ENCODE measurements at regions not wholly inside any gene's neighbourhood (a gene's known extent, or its start where the extent isn't known, plus 50 kb on each side); places are given as distances from the start of the nearest gene placed in this dataset.

- no peak overlapping the region for H3K4me2 ChIP-seq (ENCODE audit: low read length)
- H3K79me2 ChIP-seq (ENCODE audit: insufficient read depth, low read length): no peaks in the 10 kb centered on the region
- no peaks in the 10 kb centered on the region for H3K9me2 ChIP-seq (ENCODE audit: low read depth, low read length)
- no peak overlapping the region for H3K9ac ChIP-seq (ENCODE audit: low read length)
- no peaks in the 10 kb centered on the region for H3K4me1 ChIP-seq (ENCODE audit: insufficient read depth, low read length, severe bottlenecking)
- no peak overlapping the region for H3K4me3 ChIP-seq (ENCODE audit: low read depth, low read length, poor library complexity, severe bottlenecking)
- no peaks in the 10 kb centered on the region for H3K9me3 ChIP-seq (ENCODE audit: low read length)
- no peak overlapping the region for H3K27ac ChIP-seq (ENCODE audit: low read depth, low read length, poor library complexity, severe bottlenecking)
- TF ChIP-seq EZH2 (IDR thresholded peaks at IDR 0.05; ENCODE audit: borderline replicate concordance, low read length): no peak
- no peak for TF ChIP-seq CTCF (IDR thresholded peaks at IDR 0.05; ENCODE audit: low read length)
- H2AFZ ChIP-seq (ENCODE audit: low read length): no peak overlapping the region
- H3K27me3 ChIP-seq (ENCODE audit: insufficient read depth, low read length): no peaks in the 10 kb centered on the region
- no peaks in the 10 kb centered on the region for H3F3A ChIP-seq (ENCODE audit: insufficient read depth, low read length)
- H3K36me3 ChIP-seq (ENCODE audit: insufficient read depth, low read length): no peaks in the 10 kb centered on the region
- no peaks in the 10 kb centered on the region for H4K20me1 ChIP-seq (ENCODE audit: insufficient read depth, low read length)
Observed at GRCh38 chr2:172329774-172330671, 97.4 kb upstream of the ITGA6 start.

GRCh38 chr2:172332507-172332906, 94.9 kb upstream of the ITGA6 start:
- H3K4me2 ChIP-seq (ENCODE audit: low read length): no peak overlapping the region
- H3K27me3 ChIP-seq (ENCODE audit: insufficient read depth, low read length): no peaks in the 10 kb centered on the region
- no peaks in the 10 kb centered on the region for H3K36me3 ChIP-seq (ENCODE audit: insufficient read depth, low read length)
- H3K79me2 ChIP-seq (ENCODE audit: insufficient read depth, low read length): no peaks in the 10 kb centered on the region
- no peaks in the 10 kb centered on the region for H3K4me1 ChIP-seq (ENCODE audit: insufficient read depth, low read length, severe bottlenecking)
- no peak overlapping the region for H3K4me3 ChIP-seq (ENCODE audit: low read depth, low read length, poor library complexity, severe bottlenecking)
- H3K9me3 ChIP-seq (ENCODE audit: low read length): no peaks in the 10 kb centered on the region
- TF ChIP-seq EZH2 (IDR thresholded peaks at IDR 0.05; ENCODE audit: borderline replicate concordance, low read length) (no peak), CTCF (IDR thresholded peaks at IDR 0.05; ENCODE audit: low read length) (no peak)
- H3K9ac ChIP-seq (ENCODE audit: low read length): no peak overlapping the region
- H2AFZ ChIP-seq (ENCODE audit: low read length): no peak overlapping the region
- H3K27ac ChIP-seq (ENCODE audit: low read depth, low read length, poor library complexity, severe bottlenecking): no peak overlapping the region
- no peaks in the 10 kb centered on the region for H4K20me1 ChIP-seq (ENCODE audit: insufficient read depth, low read length)
- H3K9me2 ChIP-seq (ENCODE audit: low read depth, low read length): no peaks in the 10 kb centered on the region
- no peaks in the 10 kb centered on the region for H3F3A ChIP-seq (ENCODE audit: insufficient read depth, low read length)

GRCh38 chr2:172333235-172333977, 94.0 kb upstream of the ITGA6 start:
- TF ChIP-seq EZH2 (IDR thresholded peaks at IDR 0.05; ENCODE audit: borderline replicate concordance, low read length) (no peak), CTCF (IDR thresholded peaks at IDR 0.05; ENCODE audit: low read length) (no peak)
- Histone ChIP-seq H3K27ac (ENCODE audit: low read depth, low read length, poor library complexity, severe bottlenecking) (no peak overlapping the region), H3K4me1 (ENCODE audit: insufficient read depth, low read length, severe bottlenecking) (no peaks in the 10 kb centered on the region), H3K36me3 (ENCODE audit: insufficient read depth, low read length) (no peaks in the 10 kb centered on the region), H3K27me3 (ENCODE audit: insufficient read depth, low read length) (no peaks in the 10 kb centered on the region), H3K4me3 (ENCODE audit: low read depth, low read length, poor library complexity, severe bottlenecking) (no peak overlapping the region), H2AFZ (ENCODE audit: low read length) (no peak overlapping the region), H3K9ac (ENCODE audit: low read length) (no peak overlapping the region), H3K4me2 (ENCODE audit: low read length) (no peak overlapping the region), H4K20me1 (ENCODE audit: insufficient read depth, low read length) (no peaks in the 10 kb centered on the region), H3F3A (ENCODE audit: insufficient read depth, low read length) (no peaks in the 10 kb centered on the region), H3K79me2 (ENCODE audit: insufficient read depth, low read length) (no peaks in the 10 kb centered on the region), H3K9me2 (ENCODE audit: low read depth, low read length) (no peaks in the 10 kb centered on the region), H3K9me3 (ENCODE audit: low read length) (no peaks in the 10 kb centered on the region)

All from OCI-LY1 (cell line).